ENCODE measurements at regions not wholly inside any gene's neighbourhood (a gene's known extent, or its start where the extent isn't known, plus 50 kb on each side); places are given as distances from the start of the nearest gene placed in this dataset.

- DNase-seq: no peak
Measured at GRCh38 chr1:9419369-9420041, 119.8 kb upstream of the SLC25A33 start.

GRCh38 chr1:9420835-9421532 is 118.3 kb upstream of the SLC25A33 start:
- no peak for DNase-seq

- no peak for DNase-seq
Measured at GRCh38 chr1:9421533-9421873, 117.8 kb upstream of the SLC25A33 start.

GRCh38 chr1:9422321-9422720 is 116.9 kb upstream of the SLC25A33 start:
- DNase-seq: no peak

GRCh38 chr1:9422911-9423505 is 116.3 kb upstream of the SLC25A33 start:
- DNase-seq: no peak

DNA sequence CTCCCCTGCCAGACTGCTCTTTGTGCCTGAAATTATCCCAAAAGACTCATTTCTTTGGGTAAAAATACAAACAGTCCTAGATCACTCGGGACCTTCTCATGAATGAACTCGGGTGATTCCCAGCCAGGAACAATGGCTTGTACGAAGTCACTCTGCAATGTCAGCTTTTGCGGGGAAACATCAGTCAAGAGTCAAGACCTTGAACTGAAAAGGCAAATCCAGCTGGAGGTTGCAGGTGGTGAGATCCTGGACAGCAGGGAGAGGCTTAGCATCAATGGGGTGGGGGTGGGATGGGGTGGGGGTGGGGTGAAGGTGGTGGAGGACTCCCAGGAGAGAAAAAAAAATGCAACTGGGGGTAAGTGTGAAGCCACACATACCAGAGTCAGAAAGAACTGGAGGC is 115.0 kb upstream of the SLC25A33 start:
- DNase-seq: no peak

GRCh38 chr1:9425859-9426258 is 113.4 kb upstream of the SLC25A33 start:
- DNase-seq: no peak

DNA sequence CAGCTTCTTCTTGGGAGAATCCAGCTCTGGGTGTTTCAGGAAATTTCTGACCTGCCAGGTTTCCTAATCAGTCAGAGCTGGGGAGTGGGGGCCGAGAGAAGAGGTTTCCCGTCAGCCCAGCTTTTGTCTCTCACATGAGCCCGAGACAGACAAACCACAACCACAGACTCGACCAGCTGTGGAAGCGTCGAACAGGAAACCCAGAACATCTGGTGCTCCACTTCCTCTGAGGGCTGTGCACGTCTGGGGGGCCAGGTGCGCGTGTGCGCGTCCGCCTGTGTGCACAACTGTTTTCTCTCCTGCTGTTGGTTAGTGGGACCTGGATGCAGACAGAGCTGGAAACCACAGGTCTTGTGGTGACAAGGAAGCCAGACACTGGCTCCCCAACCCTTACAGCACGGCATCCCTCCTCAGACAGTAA is 113.0 kb upstream of the SLC25A33 start:
- DNase-seq: no peak

- DNase-seq: no peak
Measured at GRCh38 chr1:9427388-9427787, 111.9 kb upstream of the SLC25A33 start.

DNA sequence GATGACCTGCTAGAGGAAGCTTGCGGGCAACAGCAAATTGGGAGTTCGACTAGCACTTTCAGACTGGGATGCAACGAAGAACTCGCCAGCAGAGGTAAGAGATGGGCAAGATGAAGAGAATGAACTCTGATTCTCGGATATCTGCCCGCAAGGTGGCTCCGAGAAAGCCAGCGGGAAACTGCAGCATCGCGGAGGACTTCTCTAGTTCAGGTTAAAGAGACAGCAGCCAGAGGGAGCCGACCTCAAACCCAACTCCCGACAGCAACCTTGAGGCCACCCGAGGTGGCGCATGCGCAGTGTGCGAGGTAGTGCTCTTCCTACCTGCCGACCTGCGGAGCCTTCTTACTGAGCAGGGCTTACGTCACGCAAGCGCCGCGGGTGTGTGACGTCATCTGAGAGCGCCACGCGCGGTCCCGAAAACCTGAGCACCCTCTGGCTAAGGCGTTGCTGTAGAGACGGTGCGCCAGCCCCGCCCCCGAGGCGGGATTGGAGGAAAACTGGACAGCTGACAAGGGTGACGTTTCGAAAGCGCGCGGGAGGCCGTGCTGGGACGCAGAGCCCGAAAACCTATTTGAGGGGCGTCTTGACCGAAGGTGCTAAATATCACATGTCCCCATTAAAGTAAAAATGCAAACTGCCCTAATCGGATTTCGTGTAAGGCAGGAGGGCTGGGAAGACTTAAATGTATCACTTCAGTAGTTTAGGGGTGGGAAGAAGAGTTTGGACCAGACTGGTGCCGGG is 110.5 kb upstream of the SLC25A33 start:
- peak; percentile 99 for DNase-seq

DNA sequence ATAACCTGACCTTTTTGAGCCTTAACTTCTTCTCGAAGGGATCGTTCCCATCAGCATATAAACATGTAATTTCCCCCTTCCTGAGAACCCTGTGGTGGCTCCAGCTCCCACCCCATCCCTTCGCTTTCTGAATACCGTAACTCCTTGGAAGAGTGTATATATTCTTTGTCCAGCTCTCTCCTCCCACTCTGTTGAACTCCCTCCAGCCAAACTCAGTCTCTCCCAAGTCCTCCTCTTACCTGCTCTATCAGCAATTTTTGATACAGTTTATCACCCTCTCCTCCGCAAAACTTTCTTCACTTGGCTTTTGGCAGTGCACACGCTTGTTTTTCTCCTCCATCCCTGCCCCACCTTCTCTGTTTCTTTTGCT is 109.9 kb upstream of the SLC25A33 start:
- no peak for DNase-seq

DNA sequence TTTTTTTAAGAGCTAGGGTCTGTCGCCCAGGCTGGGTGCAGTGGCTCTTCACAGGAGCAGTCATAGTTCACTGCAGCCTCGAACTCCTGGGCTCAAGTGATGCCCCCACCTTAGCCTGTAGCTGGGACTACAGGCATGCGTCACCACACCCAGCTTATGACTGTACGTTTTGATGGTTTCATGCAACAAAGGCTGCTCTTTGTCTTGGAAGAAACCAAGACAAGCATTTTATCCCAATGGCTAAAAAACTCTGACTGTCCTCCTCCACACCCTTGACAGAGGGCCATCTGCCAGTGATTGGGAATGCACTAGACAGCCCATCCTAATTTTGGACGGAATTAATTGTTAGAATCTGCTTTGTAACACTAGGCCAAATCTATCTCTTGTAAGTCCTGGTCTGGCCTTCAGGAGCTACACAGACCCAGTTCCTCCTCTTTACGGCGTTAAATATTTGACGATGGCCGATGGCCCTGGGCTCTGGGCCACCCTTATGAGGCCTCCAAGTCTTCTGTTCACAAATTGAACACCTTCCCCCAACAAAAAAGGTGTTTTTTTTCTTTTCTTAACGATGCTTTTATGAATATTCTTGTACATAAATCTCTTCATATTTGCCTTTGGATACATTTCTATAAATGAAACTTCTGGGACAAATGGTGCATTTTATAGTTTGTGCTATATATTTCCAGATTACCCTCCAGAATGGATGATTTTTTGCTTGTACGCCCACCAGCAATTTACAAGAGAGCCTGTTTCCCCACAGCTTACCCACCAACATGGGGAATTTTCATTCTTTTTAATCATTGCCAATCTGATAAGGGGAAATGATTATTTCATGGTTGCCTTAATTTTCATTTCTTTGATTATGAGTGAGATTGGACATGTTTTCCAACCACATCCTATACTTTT is 104.8 kb upstream of the SLC25A33 start:
- no peak for DNase-seq

DNA sequence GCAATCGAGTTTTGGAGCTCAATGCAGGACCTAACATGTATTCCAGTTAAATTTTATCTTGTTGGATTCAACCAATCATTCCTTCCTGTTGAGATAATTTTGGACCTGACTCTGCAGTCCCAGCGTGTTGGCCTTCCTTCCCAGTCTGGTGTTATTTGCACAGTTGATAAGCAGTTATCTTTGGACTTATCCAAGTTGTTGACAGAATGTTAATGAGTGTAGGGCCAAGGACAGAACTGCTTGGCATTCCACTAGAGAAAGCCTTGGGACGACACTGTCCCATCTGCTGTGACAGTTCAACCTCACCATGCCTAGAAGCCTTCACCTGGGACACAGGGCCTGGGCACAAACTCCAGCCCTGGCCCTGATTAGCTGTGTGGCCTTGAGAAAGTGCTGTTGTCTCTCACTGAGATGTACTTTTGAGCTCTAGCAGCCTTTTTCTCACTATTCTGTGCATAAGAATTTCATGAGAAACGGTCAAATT is 104.1 kb upstream of the SLC25A33 start:
- DNase-seq: no peak

- DNase-seq: no peak
Measured at GRCh38 chr1:9435854-9436640, 103.2 kb upstream of the SLC25A33 start.

- no peak for DNase-seq
Measured at GRCh38 chr1:9437961-9438430, 101.3 kb upstream of the SLC25A33 start.

GRCh38 chr1:9438431-9439073 is 100.7 kb upstream of the SLC25A33 start:
- DNase-seq: peak; percentile 95

- no peak for DNase-seq
Measured at GRCh38 chr1:9439074-9439761, 100.0 kb upstream of the SLC25A33 start.

DNA sequence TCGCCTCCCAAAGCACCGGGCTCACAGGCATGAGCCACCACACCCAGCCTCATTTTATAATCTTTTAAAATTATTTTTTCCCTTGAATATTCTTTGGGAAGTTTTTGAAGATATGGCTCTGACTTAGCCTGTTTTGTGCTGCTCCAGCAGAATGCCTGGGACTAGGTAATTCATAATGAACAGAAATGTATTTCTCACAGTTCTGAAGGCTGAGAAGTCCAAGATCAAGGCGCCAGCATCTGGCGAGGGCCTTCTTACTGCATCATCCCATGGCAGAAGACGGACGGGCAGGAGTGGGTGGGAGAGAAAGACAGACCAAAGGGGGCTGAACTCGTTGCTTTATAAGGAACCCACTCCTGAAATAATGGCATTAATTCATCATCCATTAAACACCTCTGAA is 99.0 kb upstream of the SLC25A33 start:
- DNase-seq: no peak

GRCh38 chr1:9440763-9441194 is 98.5 kb upstream of the SLC25A33 start:
- no peak for DNase-seq

DNA sequence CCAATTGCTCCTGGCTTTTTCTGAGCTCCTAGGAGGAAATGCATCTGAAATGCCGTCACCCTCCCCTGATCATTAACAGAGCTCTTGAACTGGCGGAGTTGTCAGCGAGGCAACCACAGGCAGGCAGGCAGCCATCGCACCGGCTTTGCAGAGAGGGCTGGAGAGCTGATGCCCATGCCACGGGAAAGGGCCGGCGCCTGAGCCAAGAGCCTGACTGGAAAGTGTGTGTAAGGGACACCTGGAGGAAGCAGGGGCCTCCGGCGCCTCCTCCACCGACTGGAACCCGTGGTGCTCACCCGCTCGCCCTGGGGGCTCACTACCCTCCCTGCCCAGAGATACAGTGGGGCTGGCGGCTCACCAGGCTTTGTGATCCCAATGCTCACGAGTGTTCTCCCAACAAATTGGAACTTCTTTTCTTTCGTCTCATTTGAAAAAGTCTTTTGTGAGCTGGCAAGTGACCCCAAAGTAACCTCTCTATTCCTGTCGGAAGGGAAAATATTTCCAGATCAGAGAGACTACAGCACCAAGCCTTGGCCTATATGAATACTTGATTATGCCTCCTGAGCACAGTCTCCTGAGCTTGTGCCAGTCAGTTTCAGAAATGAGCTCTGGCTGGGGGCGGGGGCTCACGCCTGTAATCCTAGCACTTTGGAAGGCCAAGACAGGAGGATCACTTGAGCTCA is 97.7 kb upstream of the SLC25A33 start:
- DNase-seq: no peak
